ENCODE measurements at regions not wholly inside any gene's neighbourhood (a gene's known extent, or its start where the extent isn't known, plus 50 kb on each side); places are given as distances from the start of the nearest gene placed in this dataset.

- Histone ChIP-seq H3K4me2 (ENCODE audit: low read length) (no peak overlapping the region), H3K27me3 (ENCODE audit: insufficient read depth, low read length) (no peaks in the 10 kb centered on the region), H3K4me3 (replicated peaks in 1 of 2; ENCODE audit: low read depth in 1 of 2, low read length in 2 of 2) (no peak overlapping the region), H2AFZ (ENCODE audit: low read depth, low read length, poor library complexity, severe bottlenecking) (no peak overlapping the region), H3K9ac (ENCODE audit: low read length) (no peak overlapping the region), H3K9me2 (ENCODE audit: insufficient read depth) (no peaks in the 10 kb centered on the region; the same call in 1 of the 2 replicates), H3K4me1 (ENCODE audit: control insufficient read depth in 1 of 2, insufficient read depth in 2 of 2, low read length in 2 of 2) (peaks cover 23 to 52% of the 10 kb centered on the region in 2 experiments), H3K79me2 (ENCODE audit: insufficient read depth, low read length) (no peaks in the 10 kb centered on the region), H4K20me1 (ENCODE audit: insufficient read depth) (no peaks in the 10 kb centered on the region), H3K36me3 (ENCODE audit: control insufficient read depth in 1 of 2, insufficient read depth in 2 of 2, low read length in 2 of 2) (0 out of 4 replicates have a peak, but pooled peaks cover 0 to 4% of the 10 kb centered on the region in 2 experiments), H3K27ac (ENCODE audit: low read depth, low read length) (no peak overlapping the region), H3K9me3 (ENCODE audit: control insufficient read depth in 1 of 2, insufficient read depth in 1 of 2, low read depth in 1 of 2, low read length in 2 of 2) (no peaks in the 10 kb centered on the region)
- ChIA-PET RAD21 (ENCODE audit: low non-redundant PET in 1 of 2, low total read pairs in 2 of 2, uncharacterized antibody in 2 of 2, unreplicated experiment in 2 of 2) (no interaction called here), CTCF (no interaction called here), POLR2A (no interaction called here)
- ATAC-seq: no peak
- no peak for DNase-seq (ENCODE audit: low read depth, low spot score)
- BruUV-seq (replicated peaks): no TSS peak
- intact Hi-C loops (cut with micrococcal nuclease): no loop called here
- no peak for TF ChIP-seq ZNF274 (IDR thresholded peaks at IDR 0.05; ENCODE audit: low read depth, low read length)
- TF ChIP-seq SP1 (IDR thresholded peaks at IDR 0.05; ENCODE audit: low read depth): no peak
- no peak for TF ChIP-seq JUND (IDR thresholded peaks at IDR 0.05)
- TF ChIP-seq TCF7L2 (IDR thresholded peaks at IDR 0.05; ENCODE audit: borderline replicate concordance, extremely low read depth, insufficient read depth, insufficient read length): no peak
- no peak for TF ChIP-seq RAD21 (IDR thresholded peaks at IDR 0.05; ENCODE audit: low read depth)
- TF ChIP-seq, protein P1, sequence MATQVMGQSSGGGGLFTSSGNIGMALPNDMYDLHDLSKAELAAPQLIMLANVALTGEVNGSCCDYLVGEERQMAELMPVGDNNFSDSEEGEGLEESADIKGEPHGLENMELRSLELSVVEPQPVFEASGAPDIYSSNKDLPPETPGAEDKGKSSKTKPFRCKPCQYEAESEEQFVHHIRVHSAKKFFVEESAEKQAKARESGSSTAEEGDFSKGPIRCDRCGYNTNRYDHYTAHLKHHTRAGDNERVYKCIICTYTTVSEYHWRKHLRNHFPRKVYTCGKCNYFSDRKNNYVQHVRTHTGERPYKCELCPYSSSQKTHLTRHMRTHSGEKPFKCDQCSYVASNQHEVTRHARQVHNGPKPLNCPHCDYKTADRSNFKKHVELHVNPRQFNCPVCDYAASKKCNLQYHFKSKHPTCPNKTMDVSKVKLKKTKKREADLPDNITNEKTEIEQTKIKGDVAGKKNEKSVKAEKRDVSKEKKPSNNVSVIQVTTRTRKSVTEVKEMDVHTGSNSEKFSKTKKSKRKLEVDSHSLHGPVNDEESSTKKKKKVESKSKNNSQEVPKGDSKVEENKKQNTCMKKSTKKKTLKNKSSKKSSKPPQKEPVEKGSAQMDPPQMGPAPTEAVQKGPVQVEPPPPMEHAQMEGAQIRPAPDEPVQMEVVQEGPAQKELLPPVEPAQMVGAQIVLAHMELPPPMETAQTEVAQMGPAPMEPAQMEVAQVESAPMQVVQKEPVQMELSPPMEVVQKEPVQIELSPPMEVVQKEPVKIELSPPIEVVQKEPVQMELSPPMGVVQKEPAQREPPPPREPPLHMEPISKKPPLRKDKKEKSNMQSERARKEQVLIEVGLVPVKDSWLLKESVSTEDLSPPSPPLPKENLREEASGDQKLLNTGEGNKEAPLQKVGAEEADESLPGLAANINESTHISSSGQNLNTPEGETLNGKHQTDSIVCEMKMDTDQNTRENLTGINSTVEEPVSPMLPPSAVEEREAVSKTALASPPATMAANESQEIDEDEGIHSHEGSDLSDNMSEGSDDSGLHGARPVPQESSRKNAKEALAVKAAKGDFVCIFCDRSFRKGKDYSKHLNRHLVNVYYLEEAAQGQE (IDR thresholded peaks at IDR 0.05; ENCODE audit: low read depth): no peak
- TF ChIP-seq EGR1 (IDR thresholded peaks at IDR 0.05; ENCODE audit: low read depth): no peak
- TF ChIP-seq, protein P2, sequence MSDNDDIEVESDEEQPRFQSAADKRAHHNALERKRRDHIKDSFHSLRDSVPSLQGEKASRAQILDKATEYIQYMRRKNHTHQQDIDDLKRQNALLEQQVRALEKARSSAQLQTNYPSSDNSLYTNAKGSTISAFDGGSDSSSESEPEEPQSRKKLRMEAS (IDR thresholded peaks at IDR 0.05): no peak
- TF ChIP-seq ZFX (IDR thresholded peaks at IDR 0.05): no peak
- TF ChIP-seq EZH2phosphoT487 (IDR thresholded peaks at IDR 0.05; ENCODE audit: borderline replicate concordance): no peak
- TF ChIP-seq, protein P3, sequence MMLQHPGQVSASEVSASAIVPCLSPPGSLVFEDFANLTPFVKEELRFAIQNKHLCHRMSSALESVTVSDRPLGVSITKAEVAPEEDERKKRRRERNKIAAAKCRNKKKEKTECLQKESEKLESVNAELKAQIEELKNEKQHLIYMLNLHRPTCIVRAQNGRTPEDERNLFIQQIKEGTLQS (IDR thresholded peaks at IDR 0.05): no peak
- TF ChIP-seq EZH2 (IDR thresholded peaks at IDR 0.05): no peak
- no peak for TF ChIP-seq FOSL1 (IDR thresholded peaks at IDR 0.05; ENCODE audit: low read depth)
- TF ChIP-seq POLR2A (IDR thresholded peaks at IDR 0.05; ENCODE audit: borderline replicate concordance, extremely low read depth, insufficient read depth, insufficient read length): no peak
These were observed 178.1 kb downstream of the AVL9 start for GRCh38 chr7:32673275-32673983.
